GM12875 (cell line): ENCODE measurements at regions not wholly inside any gene's neighbourhood (a gene's known extent, or its start where the extent isn't known, plus 50 kb on each side); places are given as distances from the start of the nearest gene placed in this dataset.

Experiments
- H3K4me3 ChIP-seq: one replicate; pipeline ENCODE4 v1.5.1; 2011; ENCODE audit warnings: low read depth, low read length, control low read depth
- CTCF ChIP-seq: IDR thresholded peaks from 2 replicates; pipeline ENCODE4 v1.5.1; 2011; ENCODE audit warnings: low read depth, mild to moderate bottlenecking, control low read depth, inconsistent platforms, low read length, moderate library complexity, borderline replicate concordance; ENCODE audit not compliant: insufficient read depth

- no peak for TF ChIP-seq CTCF
- H3K4me3 ChIP-seq, result peak overlapping the region; percentile 35
Measured at GRCh38 chr1:38559446-38560165, 300.0 kb downstream of the RRAGC start.

GRCh38 chr1:38558500-38559445, 300.8 kb downstream of the RRAGC start:
- no peak for TF ChIP-seq CTCF
- no peak overlapping the region for H3K4me3 ChIP-seq

GRCh38 chr1:38558055-38558454, 301.5 kb downstream of the RRAGC start:
- no peak overlapping the region for H3K4me3 ChIP-seq
- TF ChIP-seq CTCF, result no peak

GRCh38 chr1:38555594-38555993, 304.0 kb downstream of the RRAGC start:
- H3K4me3 ChIP-seq, result no peak overlapping the region
- TF ChIP-seq CTCF, result no peak

- no peak for TF ChIP-seq CTCF
- no peak overlapping the region for H3K4me3 ChIP-seq
Measured at GRCh38 chr1:38555130-38555529, 304.4 kb downstream of the RRAGC start.

- no peak for TF ChIP-seq CTCF
- no peak overlapping the region for H3K4me3 ChIP-seq
Measured at GRCh38 chr1:38551318-38552307, 308.0 kb downstream of the RRAGC start.
